Hepatocyte (in vitro differentiated cells): ENCODE measurements at regions not wholly inside any gene's neighbourhood (a gene's known extent, or its start where the extent isn't known, plus 50 kb on each side); places are given as distances from the start of the nearest gene placed in this dataset.

Experiments
- DNase-seq: peaks from one replicate; pipeline ENCODE4 v3.0.0-alpha.2; 2016; ENCODE audit warnings: low spot score
- H2AFZ ChIP-seq: fragments of 200-600 bp; sonication (generic); 2 replicates; pipeline ENCODE4 v1.6.0; 2016; ENCODE audit warnings: antibody characterized with exemption, mild to moderate bottlenecking
- H3K27ac ChIP-seq: fragments of 200-600 bp; sonication (generic); 2 replicates; pipeline ENCODE4 v1.5.1; 2016; ENCODE audit warnings: mild to moderate bottlenecking
- H3K27me3 ChIP-seq: fragments of 200-600 bp; sonication (generic); 2 replicates; pipeline ENCODE4 v1.6.1; 2016
- H3K36me3 ChIP-seq: fragments of 200-600 bp; sonication (generic); replicated peaks from 2 replicates; pipeline ENCODE4 v1.5.1; 2016; ENCODE audit warnings: low read depth; ENCODE audit not compliant: insufficient read depth
- H3K4me1 ChIP-seq: fragments of 200-600 bp; sonication (generic); 2 replicates; pipeline ENCODE4 v1.5.1; 2016; ENCODE audit warnings: mild to moderate bottlenecking, moderate library complexity; ENCODE audit not compliant: insufficient read depth
- H3K4me2 ChIP-seq: fragments of 200-600 bp; sonication (generic); 2 replicates; pipeline ENCODE4 v1.6.0; 2016
- H3K4me3 ChIP-seq: fragments of 200-600 bp; sonication (generic); 2 replicates; pipeline ENCODE4 v1.5.1; 2016; ENCODE audit warnings: mild to moderate bottlenecking
- H3K79me2 ChIP-seq: fragments of 200-600 bp; sonication (generic); 2 replicates; pipeline ENCODE4 v1.6.0; 2017; ENCODE audit warnings: mild to moderate bottlenecking
- H3K9me2 ChIP-seq: fragments of 200-600 bp; sonication (generic); replicated peaks from 2 replicates; pipeline ENCODE4 v1.6.0; 2017; ENCODE audit warnings: mild to moderate bottlenecking; ENCODE audit not compliant: insufficient read depth
- H3K9me3 ChIP-seq: fragments of 200-600 bp; sonication (generic); 2 replicates; pipeline ENCODE4 v1.5.1; 2016; ENCODE audit warnings: low read depth, mild to moderate bottlenecking
- H4K20me1 ChIP-seq: fragments of 200-600 bp; sonication (generic); 2 replicates; pipeline ENCODE4 v1.6.0; 2016; ENCODE audit warnings: mild to moderate bottlenecking; ENCODE audit not compliant: insufficient read depth, poor library complexity, severe bottlenecking
- EZH2 ChIP-seq: fragments of 200-600 bp; sonication (generic); IDR thresholded peaks from 2 replicates; pipeline ENCODE4 v1.6.1; 2016; ENCODE audit warnings: antibody characterized with exemption, mild to moderate bottlenecking, borderline replicate concordance
- EZH2phosphoT487 ChIP-seq: fragments of 200-600 bp; sonication (generic); IDR thresholded peaks from one replicate; pipeline ENCODE4 v1.6.1; 2018; ENCODE audit warnings: antibody characterized with exemption, mild to moderate bottlenecking, low read depth, moderate library complexity; ENCODE audit not compliant: unreplicated experiment, severe bottlenecking
- WGBS: methylation state at CpG from one replicate; pipeline ENCODE4 v1.1.6; 2016; ENCODE audit warnings: low lambda C conversion rate; ENCODE audit errors: missing lambda C conversion rate; 5-methylcytosine and 5-hydroxymethylcytosine counted together
- TF ChIP-seq, protein P1 (sequence below): fragments of 200-600 bp; sonication (generic); IDR thresholded peaks from 2 replicates; pipeline ENCODE4 v1.5.1; 2016; ENCODE audit warnings: antibody characterized with exemption, mild to moderate bottlenecking; ENCODE audit not compliant: poor library complexity

DNA sequence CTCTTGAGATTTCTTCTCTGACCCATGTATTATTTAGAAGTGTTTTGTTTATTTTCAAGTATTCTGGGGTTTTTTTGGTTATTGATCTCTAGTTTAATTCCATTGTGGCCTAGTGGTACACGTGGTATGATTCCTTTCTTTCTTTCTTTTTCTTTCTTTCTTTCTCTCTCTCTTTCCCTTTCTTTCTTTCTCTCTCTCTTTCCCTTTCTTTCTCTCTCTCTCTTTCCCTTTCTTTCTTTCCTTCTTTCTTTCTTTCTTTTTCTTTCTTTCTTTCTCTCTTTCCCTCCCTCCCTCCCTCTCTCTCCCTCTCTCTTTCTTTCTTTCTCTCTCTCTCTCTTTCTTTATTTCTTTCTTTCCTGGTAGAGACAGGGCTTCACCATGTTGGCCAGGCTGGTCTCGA is 85.7 kb upstream of the UBE2E1 start:
- Histone ChIP-seq H3K27me3 (no peaks in the 10 kb centered on the region), H3K4me2 (no peak overlapping the region), H4K20me1 (no peaks in the 10 kb centered on the region), H3K4me1 (no peaks in the 10 kb centered on the region), H3K36me3 (no peaks in the 10 kb centered on the region), H3K79me2 (no peaks in the 10 kb centered on the region), H3K9me2 (no peaks in the 10 kb centered on the region), H3K27ac (no peak overlapping the region), H3K4me3 (no peak overlapping the region), H2AFZ (no peak overlapping the region), H3K9me3 (no peaks in the 10 kb centered on the region)
- DNase-seq = no peak
- WGBS = 95% methylated on average over 2 of the region's 2 CpGs
- TF ChIP-seq EZH2phosphoT487 (no peak), EZH2 (no peak)
- TF ChIP-seq, protein P1, sequence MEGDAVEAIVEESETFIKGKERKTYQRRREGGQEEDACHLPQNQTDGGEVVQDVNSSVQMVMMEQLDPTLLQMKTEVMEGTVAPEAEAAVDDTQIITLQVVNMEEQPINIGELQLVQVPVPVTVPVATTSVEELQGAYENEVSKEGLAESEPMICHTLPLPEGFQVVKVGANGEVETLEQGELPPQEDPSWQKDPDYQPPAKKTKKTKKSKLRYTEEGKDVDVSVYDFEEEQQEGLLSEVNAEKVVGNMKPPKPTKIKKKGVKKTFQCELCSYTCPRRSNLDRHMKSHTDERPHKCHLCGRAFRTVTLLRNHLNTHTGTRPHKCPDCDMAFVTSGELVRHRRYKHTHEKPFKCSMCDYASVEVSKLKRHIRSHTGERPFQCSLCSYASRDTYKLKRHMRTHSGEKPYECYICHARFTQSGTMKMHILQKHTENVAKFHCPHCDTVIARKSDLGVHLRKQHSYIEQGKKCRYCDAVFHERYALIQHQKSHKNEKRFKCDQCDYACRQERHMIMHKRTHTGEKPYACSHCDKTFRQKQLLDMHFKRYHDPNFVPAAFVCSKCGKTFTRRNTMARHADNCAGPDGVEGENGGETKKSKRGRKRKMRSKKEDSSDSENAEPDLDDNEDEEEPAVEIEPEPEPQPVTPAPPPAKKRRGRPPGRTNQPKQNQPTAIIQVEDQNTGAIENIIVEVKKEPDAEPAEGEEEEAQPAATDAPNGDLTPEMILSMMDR = no peak

DNA sequence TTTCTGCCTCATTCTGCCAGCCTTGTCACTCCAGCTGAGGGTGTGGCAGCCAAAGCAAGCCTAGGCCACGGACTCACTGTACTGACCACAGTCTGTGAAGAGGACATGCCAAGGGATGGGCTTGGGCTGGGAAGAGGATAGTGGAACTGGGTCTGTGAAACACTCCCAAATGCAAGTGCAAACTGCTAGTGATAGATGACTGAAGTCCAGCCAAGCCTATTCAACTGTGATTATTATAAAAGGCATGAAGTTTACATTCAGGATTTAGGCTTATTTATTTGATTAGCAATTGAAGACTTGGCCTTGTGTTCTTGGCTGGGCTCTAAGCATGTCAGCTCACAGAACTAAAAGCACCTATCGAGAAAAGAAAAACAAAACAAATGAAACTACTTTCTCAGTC is 84.9 kb upstream of the UBE2E1 start:
- no peaks in the 10 kb centered on the region for H3K36me3 ChIP-seq
- no peak overlapping the region for H3K4me2 ChIP-seq
- no peak overlapping the region for H2AFZ ChIP-seq
- no peaks in the 10 kb centered on the region for H3K27me3 ChIP-seq
- H3K9me2 ChIP-seq = no peaks in the 10 kb centered on the region
- no peaks in the 10 kb centered on the region for H4K20me1 ChIP-seq
- no peaks in the 10 kb centered on the region for H3K4me1 ChIP-seq
- TF ChIP-seq, protein P1 = no peak
- TF ChIP-seq EZH2phosphoT487 = no peak
- TF ChIP-seq EZH2 = no peak
- no peaks in the 10 kb centered on the region for H3K79me2 ChIP-seq
- no peak overlapping the region for H3K27ac ChIP-seq
- H3K4me3 ChIP-seq = no peak overlapping the region
- no peak for DNase-seq
- WGBS = 52% methylated on average over 2 of the region's 2 CpGs
- H3K9me3 ChIP-seq = no peaks in the 10 kb centered on the region

DNA sequence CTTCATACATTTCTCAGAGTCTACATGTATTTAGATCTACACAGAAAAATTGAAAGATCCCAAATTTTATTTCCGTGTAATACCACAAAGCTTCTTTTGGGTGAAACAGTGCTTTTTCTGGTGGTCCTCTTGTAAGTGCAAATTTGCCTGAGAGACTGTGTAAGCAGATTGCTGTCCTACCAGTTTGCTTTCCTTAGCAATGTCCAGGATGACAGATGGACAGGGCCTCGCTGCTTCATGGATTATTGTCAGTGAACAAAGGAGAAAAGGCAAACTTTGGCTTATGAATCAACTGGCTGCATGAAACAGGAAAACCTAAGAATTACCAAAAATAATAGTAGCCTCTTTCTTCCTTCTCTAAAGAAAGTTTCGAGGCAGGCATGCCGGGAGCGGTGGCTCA is 82.6 kb upstream of the UBE2E1 start:
- no peaks in the 10 kb centered on the region for H3K9me2 ChIP-seq
- no peaks in the 10 kb centered on the region for H3K79me2 ChIP-seq
- H3K36me3 ChIP-seq = no peaks in the 10 kb centered on the region
- H3K4me1 ChIP-seq = no peaks in the 10 kb centered on the region
- H4K20me1 ChIP-seq = no peaks in the 10 kb centered on the region
- WGBS = 97% methylated on average over 5 of the region's 5 CpGs
- DNase-seq = no peak
- no peaks in the 10 kb centered on the region for H3K9me3 ChIP-seq
- H2AFZ ChIP-seq = no peak overlapping the region
- no peak for TF ChIP-seq EZH2
- TF ChIP-seq, protein P1 = no peak
- TF ChIP-seq EZH2phosphoT487 = no peak
- no peaks in the 10 kb centered on the region for H3K27me3 ChIP-seq
- no peak overlapping the region for H3K4me3 ChIP-seq
- H3K4me2 ChIP-seq = no peak overlapping the region
- H3K27ac ChIP-seq = no peak overlapping the region

DNA sequence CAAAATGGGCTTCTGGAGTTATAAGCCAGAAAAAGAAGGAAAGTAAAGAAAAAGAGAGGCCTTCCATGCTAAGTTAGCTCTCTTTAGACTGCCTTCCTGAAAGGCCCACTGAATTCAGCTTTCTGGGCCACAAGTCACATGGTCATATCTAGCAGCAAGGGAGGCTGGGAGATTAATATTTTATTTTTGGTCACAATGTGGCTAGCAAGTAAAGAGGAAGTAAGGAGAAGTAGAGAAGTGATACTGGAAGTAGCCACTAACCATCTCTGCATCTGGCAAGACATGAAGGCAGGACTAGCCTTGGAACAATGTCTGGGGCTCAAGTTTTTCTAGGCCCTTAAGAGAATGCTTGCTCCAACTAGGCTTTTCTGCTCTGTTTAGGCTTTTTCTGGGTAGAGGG is 81.8 kb upstream of the UBE2E1 start:
- H2AFZ ChIP-seq = no peak overlapping the region
- H3K9me3 ChIP-seq = no peaks in the 10 kb centered on the region

More for the DNA sequence above, 81.8 kb upstream of the UBE2E1 start:
- Histone ChIP-seq H3K4me3 (no peak overlapping the region), H3K27me3 (no peaks in the 10 kb centered on the region), H3K27ac (no peak overlapping the region), H3K4me2 (no peak overlapping the region), H3K4me1 (peaks cover 7% of the 10 kb centered on the region), H3K79me2 (no peaks in the 10 kb centered on the region), H3K36me3 (no peaks in the 10 kb centered on the region), H3K9me2 (no peaks in the 10 kb centered on the region), H4K20me1 (no peaks in the 10 kb centered on the region)
- TF ChIP-seq EZH2 (no peak), EZH2phosphoT487 (no peak)
- TF ChIP-seq, protein P1 = no peak
- no peak for DNase-seq
